Lower lobe of right lung (tissue), 2 donors: ENCODE measurements at regions not wholly inside any gene's neighbourhood (a gene's known extent, or its start where the extent isn't known, plus 50 kb on each side); places are given as distances from the start of the nearest gene placed in this dataset.

Experiments used
- ATAC-seq, 2 donors: fragments of 200-7000 bp; cut with Tn5 transposase; one replicate each; pipeline ENCODE4 v1.9.1; 2020 to 2022; ENCODE audit warnings: mild to moderate bottlenecking in 2 of 2, moderate library complexity in 2 of 2
- DNase-seq: peaks from one replicate; pipeline ENCODE4 v3.0.0-alpha.2; 2020
- H3K27ac ChIP-seq: fragments of 200-600 bp; one replicate; pipeline ENCODE4 v1.8.0; 2022
- H3K27me3 ChIP-seq: fragments of 200-600 bp; one replicate; pipeline ENCODE4 v1.8.0; 2022; ENCODE audit warnings: low read depth
- H3K36me3 ChIP-seq: fragments of 200-600 bp; one replicate; pipeline ENCODE4 v1.8.0; 2022; ENCODE audit warnings: mild to moderate bottlenecking
- H3K4me1 ChIP-seq: fragments of 200-600 bp; one replicate; pipeline ENCODE4 v1.8.0; 2022
- H3K4me3 ChIP-seq: fragments of 200-600 bp; one replicate; pipeline ENCODE4 v1.8.0; 2022; ENCODE audit warnings: mild to moderate bottlenecking
- H3K9me3 ChIP-seq: fragments of 200-600 bp; one replicate; pipeline ENCODE4 v1.8.0; 2022
- intact Hi-C: fragments of 100-400 bp; cut with DNase I; formaldehyde crosslinking; loops from one replicate; pipeline ENCODE4 v1.11.0; 2022
- TF ChIP-seq, protein P1 (sequence below): fragments of 200-600 bp; IDR thresholded peaks from one replicate; pipeline ENCODE4 v1.8.0; 2022; ENCODE audit warnings: antibody characterized with exemption, mild to moderate bottlenecking
- donor health status: DM: no; HTN: yes; CAD: no; lungs with severe emphysema.

DNA sequence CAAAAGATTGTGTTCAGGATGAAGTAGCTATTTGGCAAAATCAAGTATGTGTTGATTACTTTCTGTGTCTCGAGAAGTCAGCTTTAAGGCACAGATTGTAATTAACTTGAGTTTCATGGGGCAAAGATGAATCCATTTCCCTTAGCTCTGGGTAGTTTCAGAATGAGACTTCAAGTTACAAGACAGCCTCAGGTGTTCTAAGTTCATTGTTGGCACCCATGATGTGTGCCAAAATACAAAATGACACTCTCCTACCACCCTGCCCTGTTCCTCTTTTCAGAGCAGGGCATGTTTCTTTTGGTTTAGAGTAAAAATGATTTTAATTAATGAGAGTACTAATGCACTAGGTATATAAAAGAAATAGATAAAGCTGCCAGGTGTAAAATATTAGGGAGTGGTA lies 797.6 kb upstream of the POT1 start:
- H3K4me3 ChIP-seq = no peak overlapping the region
- DNase-seq (no peak), ATAC-seq (no peak)
- no peaks in the 10 kb centered on the region for H3K9me3 ChIP-seq
- H3K27ac ChIP-seq = no peak overlapping the region
- no peaks in the 10 kb centered on the region for H3K4me1 ChIP-seq
- H3K36me3 ChIP-seq = no peaks in the 10 kb centered on the region
- intact Hi-C loops = no loop called here
- TF ChIP-seq, protein P1, sequence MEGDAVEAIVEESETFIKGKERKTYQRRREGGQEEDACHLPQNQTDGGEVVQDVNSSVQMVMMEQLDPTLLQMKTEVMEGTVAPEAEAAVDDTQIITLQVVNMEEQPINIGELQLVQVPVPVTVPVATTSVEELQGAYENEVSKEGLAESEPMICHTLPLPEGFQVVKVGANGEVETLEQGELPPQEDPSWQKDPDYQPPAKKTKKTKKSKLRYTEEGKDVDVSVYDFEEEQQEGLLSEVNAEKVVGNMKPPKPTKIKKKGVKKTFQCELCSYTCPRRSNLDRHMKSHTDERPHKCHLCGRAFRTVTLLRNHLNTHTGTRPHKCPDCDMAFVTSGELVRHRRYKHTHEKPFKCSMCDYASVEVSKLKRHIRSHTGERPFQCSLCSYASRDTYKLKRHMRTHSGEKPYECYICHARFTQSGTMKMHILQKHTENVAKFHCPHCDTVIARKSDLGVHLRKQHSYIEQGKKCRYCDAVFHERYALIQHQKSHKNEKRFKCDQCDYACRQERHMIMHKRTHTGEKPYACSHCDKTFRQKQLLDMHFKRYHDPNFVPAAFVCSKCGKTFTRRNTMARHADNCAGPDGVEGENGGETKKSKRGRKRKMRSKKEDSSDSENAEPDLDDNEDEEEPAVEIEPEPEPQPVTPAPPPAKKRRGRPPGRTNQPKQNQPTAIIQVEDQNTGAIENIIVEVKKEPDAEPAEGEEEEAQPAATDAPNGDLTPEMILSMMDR = no peak
- H3K27me3 ChIP-seq = no peaks in the 10 kb centered on the region

DNA sequence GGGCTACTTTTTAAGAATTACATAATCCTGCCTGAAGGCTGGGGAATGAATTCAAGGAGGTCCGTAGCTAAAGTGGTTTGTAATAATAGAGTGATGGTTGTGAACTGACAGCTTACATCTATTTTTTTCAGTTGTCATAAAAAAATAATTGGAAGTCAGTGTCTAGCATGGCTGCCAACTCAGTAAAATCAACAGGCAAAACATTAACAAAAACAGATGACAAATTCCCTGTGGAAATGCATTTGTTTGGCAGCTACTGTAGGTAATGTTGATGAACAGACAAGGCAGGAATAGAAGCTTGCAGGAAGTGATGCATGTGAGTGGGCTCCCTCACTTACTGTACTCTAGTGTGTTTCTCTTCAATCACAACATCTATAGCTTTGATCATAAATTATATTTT lies 766.0 kb upstream of the POT1 start:
- Histone ChIP-seq H3K27me3 (no peaks in the 10 kb centered on the region), H3K4me1 (no peaks in the 10 kb centered on the region), H3K36me3 (no peaks in the 10 kb centered on the region), H3K27ac (no peak overlapping the region), H3K9me3 (no peaks in the 10 kb centered on the region), H3K4me3 (no peak overlapping the region)
- TF ChIP-seq, protein P1 = no peak
- no peak for ATAC-seq
- intact Hi-C loops = no loop called here
- no peak for DNase-seq

DNA sequence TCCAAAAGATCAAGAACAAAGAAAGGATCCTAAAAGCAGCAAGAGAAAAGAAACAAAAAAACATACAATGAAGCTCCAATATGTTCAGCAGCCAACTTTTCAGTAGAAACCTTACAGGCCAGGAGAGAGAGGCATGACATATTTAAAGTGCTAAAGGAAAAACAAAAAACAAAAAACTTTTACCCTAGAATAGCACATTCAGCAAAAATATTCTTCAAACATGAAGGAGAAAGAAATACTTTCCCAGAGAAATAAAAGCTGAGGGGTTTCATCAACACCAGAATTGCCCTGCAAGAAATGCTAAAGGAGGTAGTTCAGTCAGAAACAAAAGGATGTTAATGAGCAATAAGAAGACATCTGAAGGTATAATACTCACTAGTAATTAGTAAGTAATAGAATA lies 753.5 kb upstream of the POT1 start:
- H3K4me1 ChIP-seq = no peaks in the 10 kb centered on the region
- no peaks in the 10 kb centered on the region for H3K27me3 ChIP-seq
- TF ChIP-seq, protein P1 = no peak
- ATAC-seq (no peak), DNase-seq (no peak)
- H3K9me3 ChIP-seq = no peaks in the 10 kb centered on the region
- intact Hi-C loops = no loop called here
- H3K4me3 ChIP-seq = no peak overlapping the region
- H3K27ac ChIP-seq = no peak overlapping the region
- no peaks in the 10 kb centered on the region for H3K36me3 ChIP-seq

DNA sequence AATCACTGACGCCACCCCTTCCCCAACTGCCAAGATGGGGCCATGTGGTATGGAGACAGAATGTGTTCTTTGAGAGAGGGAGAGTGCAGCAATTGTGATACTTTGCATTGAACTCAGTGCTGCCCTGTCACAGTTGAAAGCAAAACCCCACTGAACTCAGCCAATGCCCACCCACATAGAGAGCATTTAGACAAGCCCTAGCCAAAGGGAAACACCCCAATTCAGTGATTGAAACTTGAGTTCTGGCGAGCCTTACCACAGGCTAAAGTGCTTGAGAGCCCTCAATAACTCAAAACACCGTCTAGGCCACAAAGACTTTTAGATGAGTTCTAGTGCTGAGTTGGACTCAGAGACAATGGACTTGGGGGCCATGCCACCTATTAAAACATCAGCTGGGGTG lies 751.9 kb upstream of the POT1 start:
- intact Hi-C loops = no loop called here
- no peaks in the 10 kb centered on the region for H3K36me3 ChIP-seq
- no peaks in the 10 kb centered on the region for H3K27me3 ChIP-seq
- H3K4me3 ChIP-seq = no peak overlapping the region
- ATAC-seq (no peak), DNase-seq (no peak)
- no peak overlapping the region for H3K27ac ChIP-seq
- TF ChIP-seq, protein P1 = no peak
- no peaks in the 10 kb centered on the region for H3K9me3 ChIP-seq
- no peaks in the 10 kb centered on the region for H3K4me1 ChIP-seq

DNA sequence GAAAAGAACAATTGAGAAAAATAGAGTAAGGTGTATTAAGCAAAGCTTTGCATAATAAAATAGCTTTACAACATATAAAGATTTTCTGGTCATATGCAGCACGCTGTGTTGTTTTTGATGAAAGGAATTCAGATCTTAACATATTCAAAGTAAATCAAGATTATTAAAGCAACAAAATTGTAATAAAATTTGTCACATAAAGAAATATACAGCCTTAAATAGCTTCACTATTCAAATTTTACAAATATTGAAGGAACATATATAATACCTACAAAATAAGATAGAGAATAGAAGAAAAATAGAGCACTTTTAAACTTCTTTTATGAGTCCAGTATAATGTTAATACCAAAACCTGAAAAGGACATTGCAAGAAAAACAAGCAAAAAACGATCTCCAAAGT lies 749.1 kb upstream of the POT1 start:
- H3K4me1 ChIP-seq = no peaks in the 10 kb centered on the region
- ATAC-seq = no peak
- H3K27me3 ChIP-seq = no peaks in the 10 kb centered on the region
- intact Hi-C loops = no loop called here
- no peaks in the 10 kb centered on the region for H3K36me3 ChIP-seq
- H3K4me3 ChIP-seq = no peak overlapping the region
- no peak for DNase-seq
- TF ChIP-seq, protein P1 = no peak
- no peak overlapping the region for H3K27ac ChIP-seq
- H3K9me3 ChIP-seq = no peaks in the 10 kb centered on the region

DNA sequence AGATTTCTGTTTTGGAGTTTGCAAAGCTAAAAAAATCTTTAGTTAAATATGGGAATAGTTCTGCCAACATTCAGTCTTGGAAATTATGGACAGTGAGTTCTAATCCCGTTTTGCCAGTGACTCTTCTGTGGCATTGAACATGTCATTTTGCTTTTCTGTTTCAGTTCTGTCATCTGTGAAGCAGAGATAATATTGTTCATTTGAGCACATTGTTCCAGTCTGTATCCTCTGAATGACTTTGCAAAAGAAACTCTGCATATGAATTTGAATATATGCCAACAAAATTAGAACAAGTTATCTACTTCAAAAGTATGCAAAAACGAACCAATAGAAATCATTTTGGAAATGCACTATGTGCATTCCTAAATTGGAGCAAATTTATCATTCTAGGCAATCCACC lies 746.0 kb upstream of the POT1 start:
- intact Hi-C loops = no loop called here
- Histone ChIP-seq H3K27me3 (no peaks in the 10 kb centered on the region), H3K4me3 (no peak overlapping the region), H3K27ac (no peak overlapping the region), H3K36me3 (no peaks in the 10 kb centered on the region), H3K9me3 (no peaks in the 10 kb centered on the region), H3K4me1 (no peaks in the 10 kb centered on the region)
- TF ChIP-seq, protein P1 = no peak
- ATAC-seq = no peak
- no peak for DNase-seq
